ENCODE measurements at regions not wholly inside any gene's neighbourhood (a gene's known extent, or its start where the extent isn't known, plus 50 kb on each side); places are given as distances from the start of the nearest gene placed in this dataset.
"Not testable (repeated sequence)": the region's sequence is repeated elsewhere in the genome, so short reads cannot be mapped to it uniquely, and the experiment has no call there.

- peak; percentile 72 for DNase-seq (ENCODE audit: low read depth)
- H3K4me3 ChIP-seq (ENCODE audit: low read depth, low read length), result no peak overlapping the region
- no peak for TF ChIP-seq CTCF (conservative IDR thresholded peaks at IDR 0.05; ENCODE audit: low read depth, low read length)
Observed at GRCh38 chr5:143977891-143978461, 166.0 kb downstream of the HMHB1 start.

DNA sequence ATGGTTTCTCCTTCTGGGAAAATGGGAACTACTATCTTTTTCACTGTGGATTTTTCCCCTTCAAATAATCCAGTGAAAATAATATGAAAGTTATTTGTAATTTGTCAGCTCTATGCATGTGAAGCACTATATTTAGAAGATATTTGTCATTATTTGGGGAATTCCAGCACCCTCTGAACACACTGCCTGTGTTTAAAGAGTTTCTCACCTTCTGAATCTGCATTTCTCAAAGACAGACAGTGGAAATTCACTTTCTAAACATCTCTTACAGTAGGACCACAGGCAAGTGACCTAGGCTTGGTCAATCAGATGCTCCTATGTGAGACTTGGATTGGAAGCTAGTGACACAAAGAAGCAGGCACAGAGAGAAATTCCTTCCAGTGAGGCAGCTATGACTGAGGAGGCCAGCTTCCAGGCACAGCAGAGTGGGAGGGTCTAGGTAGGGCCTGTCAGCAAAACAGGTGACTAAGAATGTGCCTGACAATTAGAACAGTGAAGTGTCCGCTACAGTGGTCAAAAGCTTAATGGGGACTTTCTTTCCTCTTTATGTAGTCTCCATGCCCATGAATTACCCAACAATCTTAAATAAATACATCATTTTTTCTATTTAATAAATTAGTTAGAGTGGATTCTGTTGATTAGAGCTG lies 167.2 kb downstream of the HMHB1 start:
- no peak for DNase-seq (ENCODE audit: low read depth)
- H3K4me3 ChIP-seq (ENCODE audit: low read depth, low read length), result no peak overlapping the region
- TF ChIP-seq CTCF (conservative IDR thresholded peaks at IDR 0.05; ENCODE audit: low read depth, low read length), result no peak

GRCh38 chr5:143980506-143980905 lies 168.5 kb downstream of the HMHB1 start:
- no peak for DNase-seq (ENCODE audit: low read depth)
- no peak for TF ChIP-seq CTCF (conservative IDR thresholded peaks at IDR 0.05; ENCODE audit: low read depth, low read length)
- H3K4me3 ChIP-seq (ENCODE audit: low read depth, low read length), result no peak overlapping the region

GRCh38 chr5:143982957-143983356 lies 171.0 kb downstream of the HMHB1 start:
- H3K4me3 ChIP-seq (ENCODE audit: low read depth, low read length); DNase-seq (ENCODE audit: low read depth): not testable (repeated sequence)

DNA sequence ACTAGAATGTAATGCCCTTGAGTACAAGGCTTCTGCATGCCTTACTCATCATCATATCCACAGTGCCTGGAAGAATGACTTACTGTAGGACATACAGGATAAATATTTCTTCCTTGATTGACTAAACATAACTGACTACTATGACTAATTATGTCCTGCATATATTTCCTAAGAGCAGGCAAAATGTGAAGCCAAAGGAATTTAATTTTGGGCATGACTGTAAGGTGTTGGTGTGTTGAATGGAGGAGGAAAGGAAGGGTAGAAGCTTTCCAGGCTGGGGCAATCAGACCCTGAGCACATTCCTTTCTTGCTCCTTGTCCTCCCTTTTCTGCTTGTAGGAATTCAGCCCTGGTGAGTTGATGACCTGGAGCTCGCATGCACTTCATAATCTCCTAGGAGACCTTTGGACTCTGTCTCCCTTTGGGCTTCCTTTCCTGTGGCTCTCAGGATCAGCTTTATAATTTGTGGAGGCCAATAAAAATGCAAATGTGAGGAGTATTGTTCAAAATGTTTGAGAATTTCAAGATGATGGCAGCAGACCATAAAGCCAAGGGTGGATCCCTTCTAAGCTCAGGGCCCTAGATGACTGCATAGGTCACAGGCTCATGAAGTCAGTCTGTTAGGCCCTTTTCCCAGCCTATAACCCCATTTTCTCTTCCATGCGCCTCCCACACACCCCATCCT lies 174.0 kb downstream of the HMHB1 start:
- no peak for DNase-seq (ENCODE audit: low read depth)
- TF ChIP-seq CTCF (conservative IDR thresholded peaks at IDR 0.05; ENCODE audit: low read depth, low read length), result no peak
- H3K4me3 ChIP-seq (ENCODE audit: low read depth, low read length), result no peak overlapping the region

DNA sequence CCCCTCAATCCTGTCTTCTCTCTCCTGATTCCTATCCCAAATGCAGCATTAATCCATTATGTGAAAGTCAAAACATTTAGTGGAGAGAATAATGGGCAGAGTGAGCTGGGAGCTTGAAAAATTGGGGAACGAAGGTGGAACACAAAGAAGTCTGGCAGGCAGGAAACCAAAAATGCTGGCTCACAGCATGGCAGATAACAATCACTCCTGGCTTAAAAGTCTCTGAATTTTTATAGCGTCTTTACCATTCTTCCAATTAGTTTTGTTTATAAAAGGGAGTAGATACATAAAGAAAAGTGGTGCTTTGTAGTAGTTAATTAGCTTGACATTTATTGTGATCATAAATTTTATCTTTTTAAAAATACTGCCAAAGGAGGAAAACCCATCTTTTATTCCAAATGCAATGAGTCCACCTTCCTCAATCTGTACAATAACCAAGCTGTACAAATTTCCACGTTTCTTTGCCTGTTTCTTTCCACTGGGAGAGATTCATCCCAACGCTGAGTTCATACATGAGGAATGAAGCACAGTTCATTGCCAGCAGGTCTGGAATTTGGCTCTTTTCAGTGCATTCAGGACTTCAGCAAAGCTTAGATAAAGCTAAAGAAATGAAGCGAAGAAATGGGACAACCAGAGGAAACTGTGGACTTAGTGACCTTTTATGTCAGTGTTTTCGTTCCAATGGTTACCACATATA lies 174.7 kb downstream of the HMHB1 start:
- no peak for DNase-seq (ENCODE audit: low read depth)
- no peak for TF ChIP-seq CTCF (conservative IDR thresholded peaks at IDR 0.05; ENCODE audit: low read depth, low read length)
- H3K4me3 ChIP-seq (ENCODE audit: low read depth, low read length), result no peak overlapping the region

- H3K4me3 ChIP-seq (ENCODE audit: low read depth, low read length), result no peak overlapping the region
- TF ChIP-seq CTCF (conservative IDR thresholded peaks at IDR 0.05; ENCODE audit: low read depth, low read length), result no peak
- DNase-seq (ENCODE audit: low read depth), result no peak
Observed at GRCh38 chr5:143987264-143987663, 175.3 kb downstream of the HMHB1 start.

Data from epithelial cell of proximal tubule (primary cell).